GM19455 (cell line): ENCODE measurements at regions not wholly inside any gene's neighbourhood (a gene's known extent, or its start where the extent isn't known, plus 50 kb on each side); places are given as distances from the start of the nearest gene placed in this dataset.

ENCODE experiments used
- ATAC-seq: cut with Tn5 transposase; IDR thresholded peaks from one replicate; pipeline ENCODE4 v1.9.1; 2021; ENCODE audit not compliant: unreplicated experiment

DNA sequence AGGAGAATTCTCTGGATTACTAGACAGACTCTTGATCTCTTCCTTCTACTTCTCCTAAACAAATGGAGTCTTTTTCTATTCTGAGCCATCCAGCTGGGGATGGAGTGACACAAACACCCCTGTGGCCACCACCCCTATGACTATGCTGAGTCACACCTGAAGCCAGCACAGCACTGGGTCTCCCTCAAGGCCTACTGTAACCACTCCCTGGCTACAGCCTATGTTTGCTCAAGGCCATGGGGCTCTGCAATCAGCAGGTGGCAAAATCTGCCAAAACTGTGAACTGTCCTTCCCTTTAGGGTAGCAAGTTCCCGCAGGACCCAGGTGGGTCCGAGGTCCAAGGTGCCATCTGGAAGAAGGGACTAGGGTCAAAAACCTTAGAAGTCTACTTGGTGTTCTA, 132.3 kb downstream of the TINAG start:
- no peak for ATAC-seq

GRCh38 chr6:54441020-54441419, 132.8 kb downstream of the TINAG start:
- no peak for ATAC-seq

DNA sequence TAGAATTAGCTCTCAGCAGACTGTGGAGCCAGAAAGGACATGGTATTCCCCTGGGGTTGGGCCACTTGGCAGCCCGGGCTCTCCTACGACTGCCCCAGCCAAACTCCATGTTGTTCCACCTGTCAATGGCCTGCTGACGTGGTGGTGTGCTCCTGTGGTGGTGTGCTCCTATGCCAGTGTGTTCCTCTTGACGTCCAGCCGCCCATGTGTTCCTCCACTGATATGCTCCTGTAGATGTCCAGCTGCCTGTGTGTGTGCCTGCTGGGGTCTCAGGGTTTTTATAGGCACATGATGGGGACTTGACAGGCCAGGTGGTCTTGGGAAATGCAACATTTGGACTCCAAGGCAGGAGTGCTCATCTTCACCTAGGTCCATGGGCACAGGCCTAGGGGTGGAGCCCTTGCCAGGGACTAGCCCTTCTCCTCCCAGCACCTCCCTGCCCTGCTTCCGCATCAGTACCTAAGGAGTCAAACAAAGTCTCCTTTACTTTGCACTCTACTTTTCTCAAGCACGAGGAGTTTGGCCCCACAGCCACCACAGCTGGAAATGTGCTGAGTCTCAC, 133.5 kb downstream of the TINAG start:
- no peak for ATAC-seq

DNA sequence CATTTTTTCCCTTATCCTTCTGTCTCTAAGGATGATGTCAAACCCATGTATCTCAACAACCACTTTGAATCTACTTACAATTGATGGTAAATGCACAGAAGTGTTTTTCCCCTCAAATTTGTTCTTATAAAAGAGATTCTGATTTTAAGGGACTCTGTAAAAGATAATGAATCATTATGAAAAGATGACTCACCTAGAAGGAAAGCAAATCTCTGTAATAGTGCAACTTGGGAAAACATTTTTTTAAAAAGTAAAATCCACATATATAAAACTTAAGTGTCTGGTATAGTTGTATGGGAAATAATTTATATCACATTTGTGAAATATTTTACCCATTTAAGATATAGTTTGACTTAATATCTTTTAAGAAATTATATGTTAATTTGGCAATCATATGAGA, 137.0 kb downstream of the TINAG start:
- ATAC-seq: no peak

DNA sequence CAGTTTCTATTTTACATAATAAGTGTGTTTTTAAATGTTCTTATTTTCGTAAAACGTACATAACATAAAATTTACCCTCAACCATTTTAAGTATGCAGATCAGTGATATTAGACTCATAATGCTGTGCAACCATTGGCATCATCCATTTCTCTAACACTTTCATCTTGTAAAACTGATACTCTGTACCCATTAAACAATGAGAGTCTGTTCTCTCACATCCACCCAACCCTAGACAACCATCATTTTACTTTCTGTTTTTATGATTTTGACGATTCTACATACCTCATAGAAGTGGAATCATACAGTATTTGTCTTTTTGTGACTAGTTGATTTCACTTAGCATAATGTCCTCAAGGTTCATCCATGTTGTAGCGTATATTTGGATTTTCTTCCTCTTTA, 140.4 kb downstream of the TINAG start:
- no peak for ATAC-seq

- no peak for ATAC-seq
Observed at GRCh38 chr6:54451516-54451915, 143.3 kb downstream of the TINAG start.

- ATAC-seq: no peak
Observed at GRCh38 chr6:54463354-54464024, 155.2 kb downstream of the TINAG start.

- ATAC-seq: no peak
Observed at GRCh38 chr6:54465649-54466300, 157.5 kb downstream of the TINAG start.

GRCh38 chr6:54467384-54467783, 159.1 kb downstream of the TINAG start:
- ATAC-seq: no peak

DNA sequence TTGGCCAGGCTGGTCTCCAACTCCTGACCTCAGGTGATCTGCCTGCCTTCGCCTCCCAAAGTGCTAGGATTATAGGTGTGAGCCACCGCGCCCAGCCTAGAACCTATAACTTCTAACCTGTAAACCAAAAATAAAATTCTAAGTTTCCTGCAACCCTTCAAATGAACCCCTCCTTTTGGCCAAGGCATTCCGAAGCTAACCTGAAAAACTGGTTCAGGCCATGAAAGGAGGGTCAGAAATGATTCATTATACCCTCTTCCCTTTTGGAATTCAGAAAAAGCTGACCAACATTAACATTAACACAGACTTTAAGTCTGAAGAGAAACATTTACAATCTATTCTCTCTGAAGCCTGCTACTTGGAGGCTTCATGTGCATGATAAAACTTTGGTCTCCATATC, 165.1 kb downstream of the TINAG start:
- no peak for ATAC-seq

DNA sequence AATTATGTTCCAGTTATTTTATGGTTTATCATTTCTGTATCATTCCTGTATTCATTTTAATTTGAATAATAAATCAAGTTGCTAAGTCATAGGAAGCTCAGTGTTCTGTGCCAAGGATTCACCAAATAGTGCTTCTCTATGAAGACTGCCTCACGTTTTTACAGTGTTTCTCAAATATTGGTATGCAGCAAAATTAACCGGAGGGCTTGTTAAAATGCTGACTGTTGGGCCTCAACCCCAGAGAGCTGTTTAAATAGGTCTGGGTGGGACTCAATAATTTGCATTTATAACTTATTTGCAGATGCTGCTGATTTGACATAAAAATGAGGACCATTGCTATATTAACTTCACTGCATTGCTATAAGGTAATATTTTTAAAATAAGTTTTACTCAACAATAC, 166.7 kb downstream of the TINAG start:
- ATAC-seq: no peak

DNA sequence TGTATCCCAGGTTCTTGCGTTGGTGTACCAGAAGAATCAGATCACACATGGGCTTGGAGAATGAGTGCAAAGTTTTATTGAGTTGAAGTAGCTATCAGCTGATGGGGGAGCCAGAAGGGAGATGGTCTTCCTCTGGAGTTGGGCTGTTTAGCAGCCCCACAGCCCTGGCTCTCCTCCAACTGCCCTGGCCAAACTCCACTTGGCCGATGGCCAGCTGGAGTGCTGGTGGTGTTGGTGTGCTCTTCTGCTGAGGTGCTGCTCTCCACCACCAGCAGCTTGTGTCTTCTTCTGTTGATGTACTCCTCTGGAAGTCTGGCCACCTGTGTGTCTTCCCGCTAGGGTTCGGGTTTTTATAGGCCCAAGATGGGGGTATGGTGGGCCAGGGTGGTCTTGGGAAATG, 172.8 kb downstream of the TINAG start:
- ATAC-seq: no peak

GRCh38 chr6:54491431-54491830, 183.2 kb downstream of the TINAG start:
- no peak for ATAC-seq

DNA sequence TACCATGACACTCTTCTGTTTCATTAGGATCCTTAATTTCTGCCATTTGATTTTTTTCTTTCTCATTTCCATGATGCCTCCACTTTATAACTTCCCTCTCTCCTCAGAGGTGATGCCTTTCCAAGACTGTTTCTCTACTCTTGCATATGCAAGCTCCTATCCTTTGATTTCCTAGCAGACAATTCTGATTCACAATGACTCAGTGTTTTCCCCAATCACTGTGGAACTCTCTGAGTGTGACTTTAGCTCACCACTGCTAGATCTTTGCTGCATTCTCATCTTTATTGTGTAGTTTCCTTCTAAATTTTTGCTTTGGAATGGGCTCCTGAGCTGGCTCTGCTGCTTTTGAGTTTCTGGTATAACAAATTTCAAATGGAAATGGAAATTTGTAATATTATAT, 184.9 kb downstream of the TINAG start:
- ATAC-seq: no peak

DNA sequence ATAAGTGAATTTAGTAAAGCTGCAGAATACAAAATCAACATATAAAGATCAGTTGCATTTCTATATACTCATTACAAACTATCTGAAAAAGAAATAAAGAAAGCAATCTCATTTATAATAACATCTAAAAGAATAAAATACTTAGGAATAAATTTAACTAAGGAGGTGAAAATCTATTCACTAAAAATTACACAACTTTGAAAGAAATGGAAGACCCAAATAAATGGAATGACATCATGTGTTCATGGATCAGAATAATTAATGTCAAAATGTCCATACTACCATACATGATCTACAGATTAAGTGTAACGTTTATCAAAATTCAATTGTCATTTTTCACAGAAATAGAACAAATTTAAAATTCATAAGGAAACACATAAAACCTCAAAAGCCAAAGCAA, 194.9 kb downstream of the TINAG start:
- no peak for ATAC-seq

GRCh38 chr6:54515013-54515412, 206.8 kb downstream of the TINAG start:
- ATAC-seq: no peak

DNA sequence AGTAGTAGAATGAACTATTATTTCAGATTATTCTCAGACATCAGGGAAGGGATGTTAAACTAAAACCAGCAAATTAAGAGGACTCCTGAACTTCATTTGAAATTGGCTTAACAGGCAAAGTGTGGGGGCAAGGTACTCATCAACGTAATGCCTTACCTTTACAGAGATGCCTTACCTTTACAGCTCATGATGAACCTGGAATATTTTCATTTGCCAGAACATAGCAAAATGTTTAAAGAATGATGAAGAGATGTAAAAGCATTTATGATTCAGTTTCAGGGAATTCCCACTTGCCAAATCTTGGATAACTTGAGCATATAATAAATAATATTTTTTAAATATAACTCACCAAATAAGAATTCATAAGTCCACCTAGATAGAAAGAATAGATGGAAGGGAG, 207.5 kb downstream of the TINAG start:
- ATAC-seq: no peak

DNA sequence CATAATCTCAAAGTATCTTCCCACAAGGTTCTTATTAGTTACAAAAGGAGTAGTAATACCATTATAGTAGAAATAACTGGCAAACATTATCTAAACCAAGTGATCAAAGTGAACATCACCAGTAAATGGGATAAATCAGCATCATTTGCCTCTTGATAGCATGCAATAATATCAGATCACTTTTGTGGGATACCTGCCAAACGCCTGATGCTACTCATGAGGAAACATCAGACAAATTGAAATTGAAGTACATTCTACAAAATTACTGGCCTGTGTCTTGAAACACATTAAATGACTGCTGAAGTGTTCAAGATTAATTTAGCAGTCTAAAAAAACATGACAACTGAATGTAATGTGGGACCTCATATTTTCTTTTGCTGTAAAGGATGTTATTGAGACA, 208.1 kb downstream of the TINAG start:
- ATAC-seq: no peak

- no peak for ATAC-seq
Observed at GRCh38 chr6:54519161-54519560, 210.9 kb downstream of the TINAG start.

DNA sequence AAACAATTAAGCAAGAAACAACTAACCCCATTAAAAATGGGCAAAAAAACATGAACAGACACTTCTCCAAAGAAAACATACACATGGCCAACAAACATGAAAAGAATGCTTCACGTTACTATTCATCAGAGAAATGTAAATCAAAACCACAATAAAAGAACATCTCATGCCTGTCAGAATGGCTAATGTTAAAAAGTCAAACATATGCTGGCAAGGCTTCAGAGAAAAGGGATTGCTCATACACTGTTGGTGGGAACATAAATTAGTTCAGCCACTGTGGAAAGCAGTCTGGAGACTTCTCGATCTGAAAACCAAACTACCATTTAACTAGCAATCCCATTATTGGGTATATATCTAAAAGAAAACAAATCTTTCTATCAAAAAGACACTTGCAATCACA, 217.5 kb downstream of the TINAG start:
- no peak for ATAC-seq

- no peak for ATAC-seq
Observed at GRCh38 chr6:54533567-54533966, 225.3 kb downstream of the TINAG start.

GRCh38 chr6:54535568-54535967, 227.3 kb downstream of the TINAG start:
- no peak for ATAC-seq

GRCh38 chr6:54541541-54541940, 233.3 kb downstream of the TINAG start:
- no peak for ATAC-seq
